ENCODE measurements at regions not wholly inside any gene's neighbourhood (a gene's known extent, or its start where the extent isn't known, plus 50 kb on each side); places are given as distances from the start of the nearest gene placed in this dataset.

DNA sequence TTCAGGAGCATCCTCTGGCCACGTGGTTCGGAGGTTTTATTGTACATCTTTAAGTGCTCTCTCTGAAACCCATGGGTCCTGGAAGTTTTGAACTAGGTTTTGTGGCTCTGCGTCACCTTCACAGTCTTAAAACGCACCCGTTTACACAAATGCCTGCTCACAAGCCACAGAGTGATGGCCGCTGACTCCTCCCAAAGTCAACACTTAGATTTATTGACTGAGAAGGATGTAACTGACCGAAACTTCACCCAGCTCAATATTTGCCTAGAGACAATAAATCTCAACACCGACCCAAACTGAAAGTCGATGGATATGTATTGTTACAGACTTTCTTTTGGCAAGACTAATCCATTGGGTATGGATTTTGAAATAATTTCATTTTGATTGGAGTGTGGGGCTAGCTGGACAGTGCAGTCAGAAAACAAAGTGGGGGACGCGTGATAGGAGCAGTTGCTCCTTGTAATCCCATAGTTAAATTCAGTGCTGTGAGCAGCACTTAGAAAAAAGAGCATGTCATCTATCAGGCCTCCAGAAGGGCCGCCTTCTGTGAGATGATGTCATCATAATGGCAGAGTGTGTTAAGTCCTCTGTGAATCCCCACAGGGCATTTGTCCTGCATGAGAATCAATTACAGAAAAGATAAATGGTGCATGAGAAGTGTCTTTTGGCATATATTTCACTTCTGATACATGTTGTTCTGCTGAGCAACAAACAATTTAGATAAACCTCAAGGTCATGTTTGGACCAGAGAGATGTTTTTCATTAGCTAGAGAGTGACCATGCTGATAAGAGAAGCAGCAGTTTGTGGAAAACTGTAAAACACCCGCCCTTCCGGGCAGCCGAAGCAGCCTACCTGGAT is 183.7 kb downstream of the INO80D start:
- DNase-seq (ENCODE audit: low read depth) = no peak

DNA sequence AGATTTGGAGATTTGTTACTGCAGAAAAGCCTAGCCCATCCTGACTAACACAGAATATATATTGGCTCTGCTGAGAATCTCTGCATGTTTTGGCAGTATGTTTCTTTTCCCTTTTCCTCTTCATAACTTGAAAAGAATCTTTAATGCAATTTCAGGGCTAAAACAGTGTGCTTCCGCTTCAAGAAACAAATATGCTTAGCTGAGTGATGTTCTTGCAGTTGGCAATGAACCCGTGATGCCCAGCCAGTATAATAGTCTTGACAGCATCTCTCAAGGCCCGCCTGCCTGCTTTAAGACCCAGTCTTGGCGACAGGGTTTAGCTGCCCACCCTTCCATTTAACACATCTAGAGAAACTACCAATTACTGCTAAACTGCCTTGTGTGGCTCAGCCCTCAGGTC is 184.5 kb downstream of the INO80D start:
- DNase-seq (ENCODE audit: low read depth) = no peak

DNA sequence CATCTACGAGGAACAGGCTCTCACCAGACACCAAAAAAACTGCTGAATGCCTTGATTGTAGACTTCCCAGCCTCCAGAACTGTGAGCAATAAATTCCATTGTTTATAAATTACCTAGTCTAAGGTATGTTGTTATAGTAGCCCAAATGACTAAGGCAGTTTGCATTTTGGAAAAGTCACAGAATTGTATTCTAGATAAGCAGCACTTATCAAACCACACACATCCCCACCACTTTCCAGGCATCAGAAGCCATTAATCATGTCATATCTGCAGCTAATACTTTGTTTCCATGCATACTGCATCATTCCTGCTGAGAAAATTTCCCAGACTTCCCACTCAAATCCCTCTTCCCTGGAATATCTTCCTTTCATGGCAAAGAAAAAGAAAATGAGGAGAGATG is 187.2 kb downstream of the INO80D start:
- no peak for DNase-seq (ENCODE audit: low read depth)

DNA sequence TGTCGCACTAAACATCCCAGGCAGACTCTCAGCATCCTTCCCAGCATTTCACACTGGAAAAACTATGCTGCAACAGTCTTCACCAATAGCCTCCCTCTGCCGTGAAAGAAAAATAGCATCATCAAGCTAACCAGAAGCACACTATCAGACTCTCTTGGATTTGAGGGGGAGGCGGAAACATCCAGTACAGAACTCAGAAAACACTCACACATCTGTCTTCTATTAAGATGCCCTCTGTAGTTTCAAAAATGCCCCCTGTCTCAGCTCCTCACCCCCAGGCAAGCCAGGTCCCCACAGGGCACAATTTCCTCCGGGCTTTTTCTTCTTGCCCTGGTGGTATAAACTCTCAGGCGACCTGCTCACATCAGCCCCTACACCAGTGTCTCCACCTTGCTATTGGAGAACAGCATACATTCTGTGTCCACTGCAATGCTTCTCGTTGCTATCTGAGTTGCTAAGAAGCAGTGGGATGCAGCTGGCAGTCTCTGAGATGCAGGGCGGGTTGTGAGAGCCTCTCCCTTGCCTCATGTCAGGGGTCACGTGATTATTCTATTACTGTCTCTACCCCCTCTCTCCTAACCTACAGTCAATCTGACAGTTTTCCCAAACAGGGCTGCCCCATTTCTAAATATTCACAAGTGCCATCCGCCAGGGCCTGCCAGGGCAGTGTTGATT is 189.9 kb downstream of the INO80D start:
- DNase-seq (ENCODE audit: low read depth) = no peak

DNA sequence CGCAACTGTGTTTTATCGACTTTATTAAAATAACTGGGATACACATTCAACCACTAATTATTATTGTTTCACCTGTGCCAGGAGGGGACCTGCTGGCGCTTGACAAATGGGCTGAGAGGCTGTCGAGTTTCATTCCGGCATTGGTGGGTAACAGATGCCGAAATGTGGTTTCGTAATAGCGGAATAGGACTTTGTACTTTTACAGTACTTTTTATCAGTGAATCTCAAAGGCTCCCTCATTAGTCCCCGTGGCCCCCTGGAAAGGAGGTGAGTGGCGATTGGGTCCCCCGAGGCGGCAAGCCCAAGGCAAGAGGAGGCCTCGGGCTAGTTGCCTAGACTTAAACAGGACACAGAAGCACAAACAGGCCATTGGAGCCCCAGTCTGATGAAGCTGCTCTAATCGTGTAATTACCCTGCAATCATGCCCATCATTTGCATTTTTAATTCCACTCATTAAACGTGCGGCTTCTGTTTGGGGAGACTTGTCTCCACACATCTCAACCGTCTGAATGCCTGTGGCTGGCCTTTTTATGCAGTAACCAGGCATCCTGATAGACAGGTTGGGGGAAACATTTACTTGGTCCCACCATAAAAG is 193.2 kb downstream of the INO80D start:
- DNase-seq (ENCODE audit: low read depth) = no peak

DNA sequence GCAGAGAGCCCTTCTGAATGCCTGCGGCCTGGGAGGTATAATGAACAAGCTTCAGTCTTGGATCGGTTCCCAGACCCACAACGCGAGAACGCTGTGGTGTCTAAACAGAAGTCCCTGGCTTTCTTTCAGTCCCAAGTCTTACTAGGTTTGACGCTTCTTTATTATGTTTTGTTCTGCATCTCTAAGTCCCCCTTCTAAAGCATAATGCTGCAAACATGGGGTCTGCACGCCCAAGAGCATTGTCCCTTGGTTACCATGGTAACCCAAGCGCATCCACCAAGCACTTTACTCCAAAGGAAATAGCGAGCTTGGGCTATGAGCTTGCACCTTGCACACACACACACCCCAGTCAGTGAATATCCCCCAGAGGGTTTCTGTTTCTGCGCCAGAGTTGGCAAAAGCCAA is 193.7 kb downstream of the INO80D start:
- no peak for DNase-seq (ENCODE audit: low read depth)

DNA sequence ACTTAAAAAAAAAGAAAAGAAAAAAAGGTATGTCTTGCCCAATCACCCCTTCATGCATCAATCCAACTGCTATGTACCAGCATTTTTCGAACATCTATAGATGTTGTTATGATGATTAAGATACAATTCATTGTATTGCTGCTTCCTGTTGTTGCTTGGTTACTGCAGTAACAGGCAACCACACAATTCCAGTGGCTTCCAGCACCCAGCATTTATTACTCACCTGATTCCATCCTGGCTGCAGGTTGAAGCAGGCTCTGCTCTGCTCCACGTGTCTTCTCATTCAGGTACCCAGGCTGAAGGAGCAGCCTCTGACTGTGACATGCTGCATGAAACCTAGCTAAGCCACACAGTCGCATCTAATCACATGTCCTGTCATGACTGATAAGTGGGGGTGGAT is 196.9 kb downstream of the INO80D start:
- DNase-seq (ENCODE audit: low read depth) = no peak

DNA sequence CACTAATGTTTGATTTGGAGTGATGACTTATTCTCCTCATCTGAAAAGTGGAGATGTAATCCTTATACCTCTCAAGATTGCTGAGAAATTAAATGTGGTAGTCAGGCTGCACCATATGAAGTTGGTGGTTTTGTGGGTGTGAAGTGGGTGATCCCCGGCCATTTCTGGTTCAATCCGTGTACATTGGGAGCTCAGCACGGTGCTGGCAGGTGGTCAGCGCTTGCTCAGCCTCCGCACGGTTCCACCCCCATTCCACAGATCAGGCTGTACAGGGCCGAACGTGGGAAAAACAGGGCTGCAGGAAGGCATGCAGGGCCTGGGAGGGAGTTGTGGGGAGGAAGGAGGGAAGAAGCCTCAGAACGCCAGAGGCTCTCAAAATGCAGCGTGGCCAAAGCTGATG is 198.3 kb downstream of the INO80D start:
- DNase-seq (ENCODE audit: low read depth) = no peak

DNA sequence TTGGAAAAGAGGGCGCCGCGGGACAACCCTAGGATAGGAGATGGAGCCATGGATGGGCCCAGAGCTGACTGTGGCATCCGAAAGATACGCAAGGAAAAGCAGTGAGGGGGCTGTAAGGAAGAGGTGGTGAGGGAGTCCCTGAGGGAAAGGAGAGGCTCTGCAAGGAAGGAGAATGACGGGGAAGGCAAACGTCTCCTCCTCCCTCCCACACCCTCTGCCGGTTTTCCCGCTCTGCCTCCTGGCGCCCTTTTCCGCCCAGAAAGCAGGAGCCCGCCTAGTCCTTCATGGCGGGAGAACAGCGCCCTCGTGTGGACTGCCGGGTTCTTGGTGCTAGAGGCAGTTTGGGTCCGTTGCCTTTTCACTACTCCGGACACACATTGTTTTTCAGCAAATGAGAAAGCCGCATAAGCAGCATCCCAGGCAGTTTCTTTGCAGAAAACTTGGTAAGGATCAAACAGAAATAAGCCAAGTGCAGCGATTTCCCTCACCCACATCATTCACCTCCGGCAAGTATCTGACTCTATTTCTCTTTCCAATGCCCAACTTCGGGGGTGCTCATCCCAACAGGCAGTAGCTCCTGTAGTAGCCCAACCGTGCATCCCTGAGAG is 200.4 kb downstream of the INO80D start:
- DNase-seq (ENCODE audit: low read depth) = peak; percentile 8

DNA sequence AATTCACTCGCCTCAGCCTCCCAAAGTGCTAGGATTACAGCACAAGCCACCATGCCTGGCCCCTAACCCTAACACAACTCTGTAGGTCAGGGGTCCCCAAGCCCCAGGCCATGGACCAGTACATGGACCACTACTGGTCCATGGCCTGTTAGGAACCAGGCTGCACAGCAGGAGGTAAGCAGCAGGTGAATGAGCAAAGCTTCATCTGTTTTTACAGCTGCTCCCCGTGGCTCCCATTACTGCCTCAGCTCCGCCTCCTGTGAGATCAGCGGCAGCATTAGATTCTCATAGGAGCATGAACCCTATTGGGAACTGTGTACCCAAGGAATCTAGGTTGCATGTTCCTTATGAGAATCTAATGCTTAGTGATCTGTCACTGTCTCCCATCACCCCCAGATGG is 201.7 kb downstream of the NRP2 start:
- no peak for DNase-seq (ENCODE audit: low read depth)

DNA sequence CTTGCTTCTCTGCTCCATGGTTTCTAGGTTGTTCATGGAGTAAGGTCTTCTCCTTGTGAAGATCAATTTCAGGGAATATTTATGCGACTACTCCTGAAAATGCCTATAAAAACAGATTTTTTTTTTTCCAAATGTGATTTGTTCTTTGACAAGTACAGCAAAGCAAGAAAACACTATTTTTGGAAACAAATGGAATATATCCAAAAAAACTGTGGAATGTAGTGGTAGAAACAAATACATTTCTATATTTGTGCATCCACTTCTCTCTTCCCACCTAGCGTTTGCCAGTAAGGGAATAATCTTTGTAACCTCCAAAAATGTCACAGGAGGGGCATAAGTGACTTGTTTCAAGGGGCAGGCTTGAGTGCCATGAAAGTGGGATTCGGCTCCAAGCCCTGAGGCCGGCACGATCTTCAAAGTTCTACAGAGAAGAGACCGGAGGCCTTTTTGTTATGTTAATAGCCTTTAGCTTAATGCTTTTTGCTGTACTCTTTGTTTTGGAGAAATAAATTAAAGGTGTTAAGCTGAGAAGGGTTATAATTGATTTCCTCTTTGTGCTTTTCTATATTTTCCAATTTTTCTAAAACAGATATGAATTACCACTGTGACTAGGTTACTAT is 200.6 kb downstream of the NRP2 start:
- DNase-seq (ENCODE audit: low read depth) = no peak

DNA sequence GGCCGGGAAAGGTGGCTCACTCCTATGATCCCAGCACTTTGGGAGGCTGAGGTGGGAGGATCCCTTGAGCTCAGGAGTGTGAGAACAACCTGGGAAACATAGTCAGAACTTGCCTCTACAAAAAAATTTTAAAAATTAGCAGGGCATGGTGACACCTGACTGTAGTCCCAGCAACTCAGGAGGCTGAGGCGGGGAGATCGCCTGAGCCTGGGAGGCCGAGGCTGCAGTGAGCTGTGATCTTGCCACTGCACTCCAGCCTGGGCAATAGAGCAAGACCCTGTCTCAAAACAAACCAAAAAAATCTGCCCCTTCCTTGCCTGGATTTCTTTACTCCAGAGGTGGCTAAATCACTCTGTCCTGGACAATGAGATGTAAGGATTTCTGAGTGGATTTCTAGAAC is 197.7 kb downstream of the NRP2 start:
- DNase-seq (ENCODE audit: low read depth) = no peak

DNA sequence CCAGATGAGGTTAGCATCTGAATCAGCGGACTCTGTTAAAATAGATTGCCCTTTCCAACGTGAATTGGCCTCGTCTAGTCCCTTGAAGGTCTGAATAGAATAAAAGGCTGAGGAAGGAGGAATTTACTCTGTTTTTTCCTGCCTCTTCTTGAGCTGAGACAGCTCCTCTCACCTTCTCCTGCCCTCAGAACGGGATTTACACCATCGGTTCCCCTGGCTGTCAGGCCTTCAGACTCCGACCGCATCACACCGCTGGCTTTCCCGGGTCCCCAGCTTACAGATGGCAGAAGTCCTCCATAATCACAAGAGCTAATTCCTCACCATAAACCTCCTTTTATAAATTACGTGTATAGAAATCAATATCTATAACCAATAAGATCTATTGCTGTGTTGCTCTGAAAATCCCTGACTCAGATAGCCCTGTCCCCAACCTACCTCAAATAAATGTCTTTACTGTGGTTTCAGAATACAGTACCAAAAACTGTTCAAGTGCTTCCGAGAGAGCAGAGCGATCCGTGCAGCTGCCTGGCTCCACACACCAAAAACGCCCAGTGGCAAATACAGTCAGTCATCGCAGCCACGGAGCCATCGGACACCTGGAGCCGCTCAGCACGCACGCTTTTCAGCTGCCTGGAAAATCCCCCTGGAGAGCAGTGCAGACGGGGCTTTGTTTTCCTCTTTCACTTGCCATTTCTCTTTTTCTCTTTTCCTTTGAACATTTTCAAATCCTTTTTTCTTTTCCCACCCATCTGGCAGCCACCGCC is 196.9 kb downstream of the NRP2 start:
- no peak for DNase-seq (ENCODE audit: low read depth)

DNA sequence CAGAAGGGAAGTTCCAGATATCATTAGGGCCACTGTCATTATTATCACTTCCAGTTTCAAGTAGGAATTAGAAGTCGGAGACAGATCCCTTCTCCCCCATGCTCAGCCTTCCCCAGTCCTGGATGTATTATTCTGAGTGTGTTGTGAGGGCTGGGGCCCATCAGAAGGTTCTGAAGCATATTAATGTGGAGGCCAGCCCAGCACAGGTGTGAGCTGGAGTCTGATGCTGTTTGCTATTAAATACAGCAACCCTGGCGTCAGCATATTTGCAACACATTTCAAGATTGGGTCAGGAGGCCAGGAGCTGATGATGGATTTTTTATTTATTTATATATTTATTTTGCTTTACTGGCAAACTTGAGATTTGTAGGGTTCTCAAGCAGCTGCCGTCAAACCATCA is 195.2 kb downstream of the NRP2 start:
- no peak for DNase-seq (ENCODE audit: low read depth)

DNA sequence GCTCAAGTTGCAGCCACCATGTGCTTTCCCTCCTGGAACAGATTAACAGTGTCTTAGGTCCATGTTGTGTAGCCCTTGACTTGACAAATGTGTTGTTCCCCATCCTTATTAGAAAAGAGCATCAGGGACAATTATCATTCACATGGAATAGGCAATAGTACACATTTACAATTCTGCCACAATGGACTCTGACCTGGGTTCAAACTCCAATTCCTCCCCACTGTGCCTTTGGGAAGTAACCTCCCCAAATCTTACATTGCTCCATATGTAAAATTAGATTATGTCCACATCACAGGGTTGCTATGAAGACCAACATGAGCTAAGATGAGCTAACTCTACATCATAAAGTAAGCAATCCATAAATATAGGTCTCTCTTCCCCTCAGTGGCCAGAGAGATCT is 193.8 kb downstream of the NRP2 start:
- DNase-seq (ENCODE audit: low read depth) = no peak

DNA sequence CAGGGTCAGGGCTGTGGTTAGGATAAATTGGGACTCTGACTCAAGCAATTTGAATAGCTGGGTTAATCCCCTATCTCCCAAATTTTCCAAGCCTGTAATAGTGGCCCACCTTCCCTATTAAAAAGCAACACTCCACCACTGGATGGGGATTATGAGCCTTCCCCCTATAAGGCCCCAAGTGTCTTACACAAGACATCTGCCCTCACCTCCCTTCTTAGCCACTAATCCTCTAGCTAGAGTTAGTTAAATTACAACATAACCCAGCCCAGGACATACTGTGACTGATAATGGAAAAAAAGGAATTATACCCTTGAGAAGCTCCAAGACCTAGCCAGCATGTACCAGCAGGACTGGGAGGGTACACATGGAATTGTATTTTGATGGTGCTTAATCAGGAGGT is 190.4 kb downstream of the NRP2 start:
- no peak for DNase-seq (ENCODE audit: low read depth)

DNA sequence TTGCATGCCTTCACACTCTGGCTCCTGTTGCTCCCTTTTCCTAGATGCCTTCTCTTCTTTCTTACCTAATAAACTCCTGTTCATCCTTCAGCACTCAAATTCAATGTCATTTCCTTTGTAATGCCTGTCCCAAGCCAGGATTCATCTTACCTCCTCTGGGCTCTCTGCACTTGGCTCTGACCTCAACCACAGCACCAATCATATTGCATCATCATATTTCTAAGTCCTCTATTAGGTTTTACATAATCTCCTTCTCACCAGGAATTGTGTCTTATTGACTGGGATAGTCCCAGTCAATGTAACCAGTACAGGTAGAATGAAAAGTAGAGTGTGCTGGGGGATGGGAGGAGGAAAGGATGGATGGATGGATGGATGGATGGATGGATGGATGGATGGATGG is 187.1 kb downstream of the NRP2 start:
- DNase-seq (ENCODE audit: low read depth) = no peak

DNA sequence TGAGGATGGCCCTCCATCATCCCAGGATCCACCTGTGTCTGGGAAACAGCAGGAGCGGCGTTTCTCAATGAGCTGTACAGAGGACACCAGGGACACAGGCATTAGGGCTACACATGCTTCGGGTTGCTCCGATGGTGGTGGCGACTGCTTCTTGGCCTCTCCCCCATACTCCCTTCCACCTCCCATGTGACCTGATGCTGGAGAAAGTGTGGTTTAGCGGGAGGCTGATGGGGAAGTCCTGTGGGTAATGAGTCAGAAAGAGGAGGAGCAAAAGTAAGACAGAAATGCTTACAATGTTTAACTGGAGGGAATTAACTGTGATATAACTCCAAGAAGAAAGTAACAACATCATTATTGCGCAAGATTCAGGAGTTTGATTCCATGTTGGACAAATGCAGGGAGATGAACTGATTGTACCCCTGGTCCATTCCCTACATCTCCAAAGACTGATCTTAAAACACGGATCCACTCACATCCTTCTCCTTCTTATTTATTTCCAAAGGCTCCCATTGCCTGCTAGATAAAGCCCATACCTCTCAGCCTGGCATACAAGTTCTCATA is 186.6 kb downstream of the NRP2 start:
- DNase-seq (ENCODE audit: low read depth) = no peak

DNA sequence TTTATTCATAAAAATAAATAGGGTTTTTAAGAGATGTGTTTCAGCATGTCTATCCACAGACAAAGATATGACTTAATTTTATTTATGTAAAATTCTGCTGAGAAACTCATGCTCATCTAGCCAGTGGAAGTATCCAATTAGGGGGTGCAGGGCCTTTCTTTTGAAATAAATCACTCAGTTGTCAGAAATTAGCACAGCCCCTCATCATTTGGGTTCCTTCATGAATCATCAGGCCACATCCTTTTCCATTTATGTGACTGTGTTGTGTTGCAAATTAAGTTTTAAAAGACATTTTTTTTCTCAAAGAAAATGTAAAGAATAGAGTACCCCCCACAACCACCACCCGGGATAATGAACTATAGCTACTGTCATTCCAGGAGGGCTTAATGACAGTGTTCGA is 185.8 kb downstream of the NRP2 start:
- DNase-seq (ENCODE audit: low read depth) = no peak

DNA sequence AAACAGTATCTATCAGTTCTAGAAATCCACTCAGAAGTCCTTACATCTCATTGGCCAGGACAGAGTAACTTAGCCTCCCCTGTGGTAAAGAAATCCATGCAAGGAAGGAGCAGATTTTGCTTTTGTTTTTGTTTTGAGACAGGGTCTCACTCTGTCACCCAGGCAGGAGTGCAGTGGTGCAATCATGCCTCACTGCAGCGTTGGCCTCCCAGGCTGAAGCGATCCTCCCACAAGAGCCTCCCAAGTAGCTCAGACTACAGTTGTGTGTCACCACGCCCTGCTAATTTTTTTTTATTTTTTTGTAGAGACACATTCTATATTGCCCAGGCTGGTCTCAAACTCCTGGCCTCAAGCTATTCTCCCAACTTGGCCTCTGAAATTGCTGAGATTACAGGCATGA is 185.1 kb downstream of the NRP2 start:
- DNase-seq (ENCODE audit: low read depth) = no peak

DNA sequence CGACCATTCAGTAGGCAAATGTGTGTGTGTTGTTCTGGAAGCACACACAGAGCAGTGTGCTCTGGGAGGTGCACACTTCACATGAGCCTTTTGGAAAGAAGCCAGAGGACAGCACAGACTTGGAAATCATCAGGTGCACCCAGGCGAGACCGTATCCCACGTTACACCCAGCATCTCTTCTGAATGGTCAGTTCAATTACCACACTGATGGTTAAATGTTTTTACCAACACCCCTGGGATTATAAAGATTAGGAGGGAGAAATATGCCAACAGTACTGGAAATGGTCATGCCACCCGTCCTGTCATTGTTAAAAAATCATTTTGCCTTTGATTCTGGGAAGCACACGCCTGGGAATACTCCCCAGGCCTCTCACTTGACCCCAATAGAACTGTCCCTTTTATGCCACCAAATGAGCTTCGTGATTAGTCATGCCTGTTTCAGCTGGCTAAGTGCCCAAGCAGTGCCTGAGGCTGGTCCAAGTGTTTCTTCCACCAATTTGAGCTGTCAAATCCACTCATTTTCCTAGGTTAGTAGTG is 183.7 kb downstream of the NRP2 start:
- DNase-seq (ENCODE audit: low read depth) = no peak
